ENCODE measurements at regions not wholly inside any gene's neighbourhood (a gene's known extent, or its start where the extent isn't known, plus 50 kb on each side); places are given as distances from the start of the nearest gene placed in this dataset.

DNA sequence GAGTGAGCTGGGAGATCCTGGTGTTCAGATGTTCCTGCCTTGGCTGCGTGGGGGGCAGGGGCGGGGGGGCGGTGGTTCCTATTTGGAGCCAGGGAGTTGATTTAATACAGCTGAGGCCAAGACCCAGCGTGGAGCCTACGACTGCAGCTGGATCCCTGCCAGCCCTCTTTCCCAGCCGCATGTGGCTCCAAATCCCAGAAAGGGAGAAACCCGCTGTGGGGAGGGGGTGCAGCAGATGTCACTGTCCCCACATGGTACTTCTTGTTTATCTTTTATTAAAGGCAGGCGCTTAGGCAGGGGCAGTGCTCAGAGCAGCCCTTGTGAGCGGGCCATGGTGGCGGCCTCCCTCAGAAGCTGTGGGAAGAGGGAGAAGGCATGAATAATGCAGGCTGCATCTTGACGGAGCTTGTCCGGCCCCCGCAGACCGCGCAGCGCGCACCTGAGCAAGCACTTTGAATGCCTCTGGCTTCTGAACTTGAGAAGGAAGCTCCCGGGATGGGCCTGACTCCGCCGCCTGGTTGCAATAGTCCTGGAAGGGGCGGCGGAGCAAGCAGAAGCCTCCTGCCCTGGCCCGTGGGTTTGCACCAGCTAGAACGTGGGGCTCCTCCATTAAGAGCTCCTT lies 112.1 kb downstream of the GLI2 start:
- CTCF ChIA-PET, result no interaction called here
- POLR2A ChIA-PET, result no interaction called here
- TF ChIP-seq, protein P1, sequence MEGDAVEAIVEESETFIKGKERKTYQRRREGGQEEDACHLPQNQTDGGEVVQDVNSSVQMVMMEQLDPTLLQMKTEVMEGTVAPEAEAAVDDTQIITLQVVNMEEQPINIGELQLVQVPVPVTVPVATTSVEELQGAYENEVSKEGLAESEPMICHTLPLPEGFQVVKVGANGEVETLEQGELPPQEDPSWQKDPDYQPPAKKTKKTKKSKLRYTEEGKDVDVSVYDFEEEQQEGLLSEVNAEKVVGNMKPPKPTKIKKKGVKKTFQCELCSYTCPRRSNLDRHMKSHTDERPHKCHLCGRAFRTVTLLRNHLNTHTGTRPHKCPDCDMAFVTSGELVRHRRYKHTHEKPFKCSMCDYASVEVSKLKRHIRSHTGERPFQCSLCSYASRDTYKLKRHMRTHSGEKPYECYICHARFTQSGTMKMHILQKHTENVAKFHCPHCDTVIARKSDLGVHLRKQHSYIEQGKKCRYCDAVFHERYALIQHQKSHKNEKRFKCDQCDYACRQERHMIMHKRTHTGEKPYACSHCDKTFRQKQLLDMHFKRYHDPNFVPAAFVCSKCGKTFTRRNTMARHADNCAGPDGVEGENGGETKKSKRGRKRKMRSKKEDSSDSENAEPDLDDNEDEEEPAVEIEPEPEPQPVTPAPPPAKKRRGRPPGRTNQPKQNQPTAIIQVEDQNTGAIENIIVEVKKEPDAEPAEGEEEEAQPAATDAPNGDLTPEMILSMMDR (IDR thresholded peaks at IDR 0.05; ENCODE audit: insufficient read depth, low read depth, low read length), result no peak
- no peaks in the 10 kb centered on the region; the same call in none of the 2 replicates for H3K36me3 ChIP-seq (ENCODE audit: control insufficient read depth, insufficient read depth, low read length)
- DNase-seq (ENCODE audit: low read depth), result no peak
- no peaks in the 10 kb centered on the region for H3K27me3 ChIP-seq (ENCODE audit: control insufficient read depth, insufficient read depth, low read length)
- H3K4me3 ChIP-seq (ENCODE audit: low read depth, low read length), result no peak overlapping the region

DNA sequence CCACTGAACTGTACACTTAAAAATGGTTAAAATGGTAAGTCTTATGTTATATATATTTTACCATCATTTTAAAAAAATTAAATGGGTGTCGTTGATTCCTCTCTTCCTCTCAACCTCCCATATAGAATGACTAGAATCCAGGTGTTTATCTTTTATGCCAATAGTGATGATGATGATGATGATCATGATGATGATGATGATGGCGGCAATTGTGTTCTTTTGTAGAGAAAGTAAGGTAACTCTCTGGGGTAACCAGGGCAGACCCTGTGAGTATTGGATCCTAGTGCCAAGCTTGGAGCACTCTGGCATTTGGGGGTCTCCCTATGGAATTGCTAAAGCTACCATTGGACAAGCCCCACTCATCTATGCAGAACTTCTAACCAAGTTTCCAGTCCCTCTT lies 113.6 kb downstream of the GLI2 start:
- no peaks in the 10 kb centered on the region; the same call in 1 of the 2 replicates for H3K36me3 ChIP-seq (ENCODE audit: control insufficient read depth, insufficient read depth, low read length)
- CTCF ChIA-PET, result interaction anchor here (1.2 to 1.4 kb wide), 2 partner anchors 9 to 153 kb away, joined by 3 read pairs; no protein-coding TSS in a partner anchor
- DNase-seq (ENCODE audit: low read depth), result no peak
- no peak overlapping the region for H3K4me3 ChIP-seq (ENCODE audit: low read depth, low read length)
- POLR2A ChIA-PET, result no interaction called here
- TF ChIP-seq, protein P1 (IDR thresholded peaks at IDR 0.05; ENCODE audit: insufficient read depth, low read depth, low read length), result no peak
- no peaks in the 10 kb centered on the region for H3K27me3 ChIP-seq (ENCODE audit: control insufficient read depth, insufficient read depth, low read length)

DNA sequence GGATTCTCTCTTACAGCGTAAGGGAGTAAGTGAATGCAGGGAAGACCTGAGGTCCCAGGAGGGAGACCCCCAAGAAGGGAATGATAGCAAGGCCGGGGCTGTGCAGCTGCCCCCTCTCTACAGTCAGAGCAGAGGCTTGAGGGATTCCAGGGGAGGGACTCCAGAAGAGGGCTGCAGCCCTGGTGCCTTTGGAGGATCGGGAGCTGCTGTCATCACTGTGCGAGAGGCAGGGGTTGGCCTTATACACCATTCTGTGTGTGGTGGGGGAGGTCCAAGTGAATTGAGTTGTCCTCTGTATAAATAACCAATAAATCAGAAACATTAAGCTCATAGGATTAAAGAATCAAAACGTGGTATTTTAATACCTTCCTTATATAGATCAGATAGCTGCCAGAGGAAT lies 114.9 kb downstream of the GLI2 start:
- Histone ChIP-seq H3K27me3 (ENCODE audit: control insufficient read depth, insufficient read depth, low read length) (no peaks in the 10 kb centered on the region), H3K36me3 (ENCODE audit: control insufficient read depth, insufficient read depth, low read length) (no peaks in the 10 kb centered on the region; the same call in 1 of the 2 replicates), H3K4me3 (ENCODE audit: low read depth, low read length) (no peak overlapping the region)
- TF ChIP-seq, protein P1 (IDR thresholded peaks at IDR 0.05; ENCODE audit: insufficient read depth, low read depth, low read length), result no peak
- DNase-seq (ENCODE audit: low read depth), result no peak
- ChIA-PET POLR2A (no interaction called here), CTCF (interaction anchor here (1.4 kb wide), 1 partner anchor 154 kb away, joined by 3 read pairs; no protein-coding TSS in a partner anchor)

DNA sequence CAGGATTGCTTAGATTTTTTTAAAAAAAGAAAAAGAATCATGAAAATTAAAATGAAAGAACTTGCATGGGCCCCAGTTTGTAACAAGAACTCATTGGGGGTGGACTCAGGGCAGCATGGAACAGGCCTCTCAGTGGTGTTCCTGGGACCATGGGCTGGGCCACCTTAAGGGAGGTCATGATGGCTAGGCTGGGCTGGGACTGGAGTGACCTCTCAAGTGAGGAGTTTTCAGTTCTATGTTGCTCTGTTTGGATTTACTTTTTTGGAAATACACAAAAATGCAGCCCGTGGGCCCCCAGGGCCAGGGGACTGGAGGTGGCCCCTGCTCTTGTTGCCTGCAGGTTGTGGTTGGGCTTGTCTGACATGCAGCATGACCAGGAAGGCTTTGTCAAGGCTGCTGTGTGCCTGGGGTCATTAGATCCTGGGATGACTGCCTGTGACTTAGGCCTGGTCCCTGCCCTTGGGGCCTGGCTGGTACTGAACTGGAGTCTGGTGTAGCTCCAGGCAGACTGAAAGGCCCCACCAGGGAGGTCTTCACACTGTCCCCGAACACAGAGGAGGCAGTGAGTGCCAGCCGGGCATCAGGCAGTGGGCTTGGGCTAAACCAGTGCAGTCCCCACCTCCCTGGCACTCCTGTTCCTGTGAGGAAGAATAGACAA lies 115.6 kb downstream of the GLI2 start:
- POLR2A ChIA-PET, result interaction anchor here (0.5 kb wide), 1 partner anchor 167 kb away, joined by 7 read pairs; no protein-coding TSS in a partner anchor

DNA sequence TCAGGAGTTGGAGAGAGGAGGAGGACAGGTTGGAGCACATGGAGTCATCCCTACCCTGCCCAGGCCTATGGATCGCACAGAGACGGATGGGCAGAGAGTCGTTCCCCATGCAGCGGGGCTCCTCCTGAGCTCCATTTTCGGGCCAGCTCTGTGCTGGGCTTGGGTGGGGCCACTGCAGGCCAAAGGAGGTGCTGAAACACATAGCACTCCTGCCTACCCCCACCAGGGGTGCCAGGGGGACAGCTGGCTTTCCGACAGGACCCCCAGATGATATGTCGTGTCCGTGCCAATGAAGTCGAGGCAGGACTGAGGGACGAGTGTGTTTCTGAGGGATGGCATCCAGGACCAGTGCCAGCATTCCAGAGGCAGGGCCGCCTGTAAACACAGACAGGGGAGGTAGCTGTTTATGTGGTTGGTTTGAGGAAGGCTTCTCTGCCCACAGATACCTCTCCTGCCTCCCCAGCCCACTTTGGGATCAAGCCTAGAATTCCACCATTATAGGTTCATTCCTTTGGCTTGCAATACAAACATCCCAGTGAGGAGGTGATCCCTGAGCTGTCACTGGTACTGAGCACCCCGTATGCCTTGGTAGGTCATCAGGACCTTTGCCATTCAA lies 116.6 kb downstream of the GLI2 start:
- Histone ChIP-seq H3K27me3 (ENCODE audit: control insufficient read depth, insufficient read depth, low read length) (no peaks in the 10 kb centered on the region), H3K36me3 (ENCODE audit: control insufficient read depth, insufficient read depth, low read length) (no peaks in the 10 kb centered on the region; the same call in 1 of the 2 replicates), H3K4me3 (ENCODE audit: low read depth, low read length) (no peak overlapping the region)
- ChIA-PET CTCF (no interaction called here), POLR2A (no interaction called here)
- TF ChIP-seq, protein P1 (IDR thresholded peaks at IDR 0.05; ENCODE audit: insufficient read depth, low read depth, low read length), result no peak
- DNase-seq (ENCODE audit: low read depth), result no peak

More for the DNA sequence above, 115.6 kb downstream of the GLI2 start:
- TF ChIP-seq, protein P1 (IDR thresholded peaks at IDR 0.05; ENCODE audit: insufficient read depth, low read depth, low read length), result no peak
- no peak overlapping the region for H3K4me3 ChIP-seq (ENCODE audit: low read depth, low read length)
- CTCF ChIA-PET, result no interaction called here
- H3K27me3 ChIP-seq (ENCODE audit: control insufficient read depth, insufficient read depth, low read length), result no peaks in the 10 kb centered on the region
- H3K36me3 ChIP-seq (ENCODE audit: control insufficient read depth, insufficient read depth, low read length), result no peaks in the 10 kb centered on the region; the same call in 1 of the 2 replicates
- DNase-seq (ENCODE audit: low read depth), result no peak

Measured in BJ (cell line).